ENCODE measurements at regions not wholly inside any gene's neighbourhood (a gene's known extent, or its start where the extent isn't known, plus 50 kb on each side); places are given as distances from the start of the nearest gene placed in this dataset.

- ChIA-PET CTCF (no interaction called here), POLR2A (no interaction called here)
- no peak for DNase-seq (ENCODE audit: extremely low spot score)
- TF ChIP-seq CTCF (IDR thresholded peaks at IDR 0.05; ENCODE audit: control extremely low read depth, extremely low read depth, low read depth, missing control alignments) = no peak
Measured at GRCh38 chr3:20346369-20346768, 160.4 kb upstream of the SGO1 start.

- ChIA-PET CTCF (interaction anchor here (1.4 kb wide), 1 partner anchor 12 kb away, joined by 3 read pairs; no protein-coding TSS in a partner anchor), POLR2A (no interaction called here)
- no peak for TF ChIP-seq CTCF (IDR thresholded peaks at IDR 0.05; ENCODE audit: control extremely low read depth, extremely low read depth, low read depth, missing control alignments)
- DNase-seq (ENCODE audit: extremely low spot score) = no peak
Measured at GRCh38 chr3:20344400-20344959, 158.5 kb upstream of the SGO1 start.

GRCh38 chr3:20343790-20344189, 157.8 kb upstream of the SGO1 start:
- no peak for TF ChIP-seq CTCF (IDR thresholded peaks at IDR 0.05; ENCODE audit: control extremely low read depth, extremely low read depth, low read depth, missing control alignments)
- no peak for DNase-seq (ENCODE audit: extremely low spot score)
- ChIA-PET POLR2A (no interaction called here), CTCF (no interaction called here)

- peak; percentile 82 for TF ChIP-seq CTCF (IDR thresholded peaks at IDR 0.05; ENCODE audit: control extremely low read depth, extremely low read depth, low read depth, missing control alignments)
- ChIA-PET POLR2A (no interaction called here), CTCF (interaction anchor here (1.0 to 1.5 kb wide), 2 partner anchors 23 to 27 kb away, joined by 3 read pairs; no protein-coding TSS in a partner anchor)
- DNase-seq (ENCODE audit: extremely low spot score) = peak; percentile 38
Measured at GRCh38 chr3:20340324-20340928, 154.4 kb upstream of the SGO1 start.

GRCh38 chr3:20336572-20336971, 150.6 kb upstream of the SGO1 start:
- POLR2A ChIA-PET = no interaction called here
- CTCF ChIA-PET = no interaction called here
- DNase-seq (ENCODE audit: extremely low spot score) = no peak
- TF ChIP-seq CTCF (IDR thresholded peaks at IDR 0.05; ENCODE audit: control extremely low read depth, extremely low read depth, low read depth, missing control alignments) = no peak

GRCh38 chr3:20334842-20335241, 148.8 kb upstream of the SGO1 start:
- ChIA-PET POLR2A (no interaction called here), CTCF (interaction anchor here (1.2 kb wide), 1 partner anchor 15 kb away, joined by 3 read pairs; no protein-coding TSS in a partner anchor)
- TF ChIP-seq CTCF (IDR thresholded peaks at IDR 0.05; ENCODE audit: control extremely low read depth, extremely low read depth, low read depth, missing control alignments) = no peak
- DNase-seq (ENCODE audit: extremely low spot score) = no peak

Measured in GM10248 (cell line).